ENCODE measurements at regions not wholly inside any gene's neighbourhood (a gene's known extent, or its start where the extent isn't known, plus 50 kb on each side); places are given as distances from the start of the nearest gene placed in this dataset.

- H3K9ac ChIP-seq (replicated peaks; ENCODE audit: extremely low read depth, insufficient read depth, low read length), result no peak overlapping the region
- H3K27me3 ChIP-seq (ENCODE audit: control insufficient read depth in 2 of 2, insufficient read depth in 2 of 2, low read length in 2 of 2), result no peaks in the 10 kb centered on the region
- ChIA-PET POLR2A (no interaction called here), CTCF (no interaction called here)
- dilution Hi-C loops (cut with MboI; ENCODE audit: extremely low pct_ligation_motif_present, low sequenced_read_pairs), result no loop called here
- no peaks in the 10 kb centered on the region for H3K9me1 ChIP-seq (replicated peaks; ENCODE audit: control insufficient read depth, extremely low read depth, insufficient read depth, low read length)
- no peaks in the 10 kb centered on the region for H4K20me1 ChIP-seq (replicated peaks; ENCODE audit: control insufficient read depth, extremely low read depth, insufficient read depth, low read length)
- BruUV-seq (replicated peaks), result no TSS peak
- peaks cover 4% of the 10 kb centered on the region for H3K9me3 ChIP-seq (replicated peaks; ENCODE audit: control insufficient read depth, insufficient read depth, low read length)
- H3K4me3 ChIP-seq (replicated peaks in 1 of 3; ENCODE audit: insufficient read depth in 1 of 3, low read depth in 1 of 3, low read length in 3 of 3), result no peak overlapping the region
- no peak overlapping the region for H3K4me2 ChIP-seq (ENCODE audit: insufficient read depth, low read length)
- DNase-seq (ENCODE audit: low read depth, low spot score) (no peak), FAIRE-seq (no peak)
- H3K36me3 ChIP-seq (ENCODE audit: control insufficient read depth in 2 of 2, extremely low read depth in 1 of 2, insufficient read depth in 2 of 2, low read length in 2 of 2), result no peaks in the 10 kb centered on the region
- no peak overlapping the region for H2AFZ ChIP-seq (ENCODE audit: low read depth, low read length)
- no peaks in the 10 kb centered on the region for H3K4me1 ChIP-seq (ENCODE audit: control insufficient read depth, extremely low read depth, insufficient read depth, low read length)
- H3K79me2 ChIP-seq (ENCODE audit: control insufficient read depth, insufficient read depth, low read length), result no peaks in the 10 kb centered on the region
- intact Hi-C loops (cut with micrococcal nuclease), result no loop called here
- no peak overlapping the region for H3K27ac ChIP-seq (ENCODE audit: insufficient read depth, low read depth, low read length)
- no peak for TF ChIP-seq POLR2A (IDR thresholded peaks at IDR 0.05; ENCODE audit: low read depth, low read length)
- TF ChIP-seq EZH2 (IDR thresholded peaks at IDR 0.05; ENCODE audit: borderline replicate concordance, low read depth, low read length, severe bottlenecking), result no peak
- no peak for TF ChIP-seq JUN (IDR thresholded peaks at IDR 0.05; ENCODE audit: borderline replicate concordance, insufficient read depth, insufficient read length, low read depth)
- no peak for TF ChIP-seq POLR2AphosphoS5 (IDR thresholded peaks at IDR 0.05; ENCODE audit: insufficient read depth, low read depth, low read length)
- TF ChIP-seq GATA2 (IDR thresholded peaks at IDR 0.05; ENCODE audit: insufficient read depth, insufficient read length, low read depth, low read length), result no peak
- TF ChIP-seq MAX (IDR thresholded peaks at IDR 0.05; ENCODE audit: insufficient read depth, insufficient read length), result no peak
- no peak for TF ChIP-seq FOS (IDR thresholded peaks at IDR 0.05; ENCODE audit: borderline replicate concordance, insufficient read depth, low read length)
Measured at GRCh38 chr10:9875353-9875752, 1142.3 kb upstream of the CELF2 start.

- Histone ChIP-seq H3K9ac (replicated peaks; ENCODE audit: extremely low read depth, insufficient read depth, low read length) (no peak overlapping the region), H3K4me2 (ENCODE audit: insufficient read depth, low read length) (no peak overlapping the region), H3K4me1 (ENCODE audit: control insufficient read depth, extremely low read depth, insufficient read depth, low read length) (no peaks in the 10 kb centered on the region), H2AFZ (ENCODE audit: low read depth, low read length) (no peak overlapping the region), H3K79me2 (ENCODE audit: control insufficient read depth, insufficient read depth, low read length) (no peaks in the 10 kb centered on the region), H3K36me3 (ENCODE audit: control insufficient read depth in 2 of 2, extremely low read depth in 1 of 2, insufficient read depth in 2 of 2, low read length in 2 of 2) (no peaks in the 10 kb centered on the region), H4K20me1 (replicated peaks; ENCODE audit: control insufficient read depth, extremely low read depth, insufficient read depth, low read length) (no peaks in the 10 kb centered on the region), H3K27ac (ENCODE audit: insufficient read depth, low read depth, low read length) (no peak overlapping the region), H3K9me3 (replicated peaks; ENCODE audit: control insufficient read depth, insufficient read depth, low read length) (peaks cover 4% of the 10 kb centered on the region), H3K9me1 (replicated peaks; ENCODE audit: control insufficient read depth, extremely low read depth, insufficient read depth, low read length) (no peaks in the 10 kb centered on the region), H3K27me3 (ENCODE audit: control insufficient read depth in 2 of 2, insufficient read depth in 2 of 2, low read length in 2 of 2) (no peaks in the 10 kb centered on the region), H3K4me3 (replicated peaks in 1 of 3; ENCODE audit: insufficient read depth in 1 of 3, low read depth in 1 of 3, low read length in 3 of 3) (no peak overlapping the region)
- no peak for TF ChIP-seq GATA2 (IDR thresholded peaks at IDR 0.05; ENCODE audit: insufficient read depth, insufficient read length, low read depth, low read length)
- TF ChIP-seq MAX (IDR thresholded peaks at IDR 0.05; ENCODE audit: insufficient read depth, insufficient read length), result no peak
- no peak for TF ChIP-seq MYC (IDR thresholded peaks at IDR 0.05; ENCODE audit: low read depth, low read length)
- no peak for TF ChIP-seq CTCF (IDR thresholded peaks at IDR 0.05; ENCODE audit: extremely low read depth in 1 of 2, insufficient read depth in 1 of 2, low read depth in 1 of 2, low read length in 2 of 2)
- TF ChIP-seq POLR2AphosphoS5 (IDR thresholded peaks at IDR 0.05; ENCODE audit: insufficient read depth, low read depth, low read length), result no peak
- TF ChIP-seq EZH2 (IDR thresholded peaks at IDR 0.05; ENCODE audit: borderline replicate concordance, low read depth, low read length, severe bottlenecking), result no peak
- TF ChIP-seq JUN (IDR thresholded peaks at IDR 0.05; ENCODE audit: borderline replicate concordance, insufficient read depth, insufficient read length, low read depth), result no peak
- no peak for TF ChIP-seq POLR2A (IDR thresholded peaks at IDR 0.05; ENCODE audit: low read depth, low read length)
- TF ChIP-seq FOS (IDR thresholded peaks at IDR 0.05; ENCODE audit: borderline replicate concordance, insufficient read depth, low read length), result no peak
- dilution Hi-C loops (cut with MboI; ENCODE audit: extremely low pct_ligation_motif_present, low sequenced_read_pairs) (no loop called here), intact Hi-C loops (cut with micrococcal nuclease) (no loop called here)
- ChIA-PET POLR2A (no interaction called here), CTCF (no interaction called here)
- BruUV-seq (replicated peaks), result no TSS peak
- DNase-seq (ENCODE audit: low read depth, low spot score) (no peak), FAIRE-seq (no peak)
Measured at GRCh38 chr10:9877978-9878377, 1139.7 kb upstream of the CELF2 start.

Measured in endothelial cell of umbilical vein (primary cell).